HCT116 (cell line): ENCODE measurements at regions not wholly inside any gene's neighbourhood (a gene's known extent, or its start where the extent isn't known, plus 50 kb on each side); places are given as distances from the start of the nearest gene placed in this dataset.

Experiments used
- ATAC-seq: fragments of 200-7000 bp; cut with Tn5 transposase; 2 replicates; pipeline ENCODE4 v1.9.1; 2020; ENCODE audit warnings: mild to moderate bottlenecking, moderate library complexity
- BruUV-seq: library from RNA; stranded (reverse); fragments of 400-500 nt; replicated peaks from 2 replicates; lab custom pipeline; 2021; lab: Mats Ljungman, UMichigan
- CTCF ChIA-PET: fragments of 300-600 bp; sonication (Branson Sonifier 250); formaldehyde crosslinking; loops from one replicate; lab custom pipeline; 2021; ENCODE audit warnings: antibody characterized with exemption; lab: Charles Lee
- POLR2A ChIA-PET: fragments of 300-600, 350-600 bp; sonication (Branson Sonifier 250); formaldehyde crosslinking; loops from one replicate; lab custom pipeline; 2021; ENCODE audit warnings: antibody characterized with exemption; lab: Charles Lee
- RAD21 ChIA-PET, 2 experiments: fragments of 300-600 bp; sonication (Branson Sonifier 250); formaldehyde crosslinking; loops; one replicate each; lab custom pipeline; 2023; ENCODE audit warnings: low total read pairs in 2 of 2; ENCODE audit not compliant: uncharacterized antibody in 2 of 2, unreplicated experiment in 2 of 2, low non-redundant PET in 1 of 2; lab: Charles Lee
- DNase-seq: peaks from one replicate; pipeline ENCODE4 v3.0.0-alpha.2; 2010; ENCODE audit warnings: low read depth, low spot score
- H2AFZ ChIP-seq: fragments of 200-600 bp; shearing (Covaris generic), sonication (generic); 2 replicates; pipeline ENCODE4 v1.6.1; 2017; ENCODE audit warnings: low read depth, mixed run types, mixed read lengths, antibody characterized with exemption, low read length; ENCODE audit not compliant: poor library complexity, severe bottlenecking
- H3K27ac ChIP-seq: 2 replicates; pipeline ENCODE4 v1.5.1; 2012; ENCODE audit warnings: low read depth, low read length
- H3K27me3 ChIP-seq: fragments of 200-600 bp; sonication (generic); 2 replicates; pipeline ENCODE4 v1.6.1; 2016; ENCODE audit warnings: mixed run types, low read length, mixed read lengths; ENCODE audit not compliant: insufficient read depth
- H3K36me3 ChIP-seq, 2 experiments: fragments of 200-500 bp in 1 of 2; fragments of 200-600 bp in 1 of 2; sonication (Bioruptor generic) in 1 of 2; sonication (generic) in 1 of 2; 2 replicates each; pipeline versions ENCODE4 v1.5.1 to v1.6.1; 2014 to 2016; ENCODE audit warnings: low read length in 2 of 2, inconsistent platforms in 1 of 2, mixed read lengths in 1 of 2, mixed run types in 1 of 2; ENCODE audit not compliant: insufficient read depth in 2 of 2, control insufficient read depth in 1 of 2
- H3K4me1 ChIP-seq, 2 experiments: fragments of 200-600 bp in 1 of 2; sonication (generic) in 1 of 2; 2 replicates each; pipeline versions ENCODE4 v1.5.1 to v1.6.1; 2012 to 2017; ENCODE audit warnings: low read length in 2 of 2, inconsistent platforms in 1 of 2, mild to moderate bottlenecking in 1 of 2, mixed read lengths in 1 of 2, mixed run types in 1 of 2, moderate library complexity in 1 of 2; ENCODE audit not compliant: insufficient read depth in 2 of 2, control insufficient read depth in 1 of 2
- H3K4me2 ChIP-seq: fragments of 200-600 bp; sonication (generic); 2 replicates; pipeline ENCODE4 v1.6.1; 2017; ENCODE audit warnings: mixed run types, low read length, mixed read lengths
- H3K4me3 ChIP-seq, 2 experiments: fragments of 200-600 bp in 1 of 2; sonication (generic) in 1 of 2; replicated peaks in 1 of 2; 2 replicates each; pipeline ENCODE4 v1.5.1; 2011 to 2016; ENCODE audit warnings: low read length in 2 of 2, control low read depth in 1 of 2, low read depth in 1 of 2, mild to moderate bottlenecking in 1 of 2, mixed read lengths in 1 of 2, mixed run types in 1 of 2
- H3K79me2 ChIP-seq: fragments of 200-600 bp; sonication (generic); 2 replicates; pipeline ENCODE4 v1.6.1; 2017; ENCODE audit warnings: mild to moderate bottlenecking, mixed run types, low read length, moderate library complexity, mixed read lengths; ENCODE audit not compliant: insufficient read depth
- H3K9ac ChIP-seq: fragments of 200-600 bp; sonication (generic); 2 replicates; pipeline ENCODE4 v1.6.1; 2016; ENCODE audit warnings: low read length, mixed read lengths
- H3K9me2 ChIP-seq: fragments of 200-600 bp; sonication (generic), shearing (Covaris generic); 2 replicates; pipeline ENCODE4 v1.6.1; 2017; ENCODE audit warnings: mixed run types, mild to moderate bottlenecking, moderate library complexity; ENCODE audit not compliant: insufficient read depth
- H3K9me3 ChIP-seq, 2 experiments: fragments of 200-500 bp in 1 of 2; fragments of 200-600 bp in 1 of 2; sonication (Bioruptor generic) in 1 of 2; sonication (generic) in 1 of 2; 2 replicates each; pipeline ENCODE4 v1.6.1; 2014 to 2017; ENCODE audit warnings: low read length in 2 of 2, mixed read lengths in 2 of 2, inconsistent platforms in 1 of 2, low read depth in 1 of 2, mild to moderate bottlenecking in 1 of 2, mixed run types in 1 of 2, moderate library complexity in 1 of 2; ENCODE audit not compliant: control insufficient read depth in 1 of 2, insufficient read depth in 1 of 2
- H4K20me1 ChIP-seq: fragments of 200-600 bp; sonication (generic), shearing (Covaris generic); 2 replicates; pipeline ENCODE4 v1.6.1; 2017; ENCODE audit warnings: mixed run types, mild to moderate bottlenecking, moderate library complexity; ENCODE audit not compliant: insufficient read depth
- CBX3 ChIP-seq: IDR thresholded peaks from 2 replicates; pipeline ENCODE4 v1.6.1; 2012; ENCODE audit warnings: low read depth
- CEBPB ChIP-seq: IDR thresholded peaks from 2 replicates; pipeline ENCODE4 v1.6.1; 2012; ENCODE audit warnings: low read depth
- EGR1 ChIP-seq: IDR thresholded peaks from 2 replicates; pipeline ENCODE4 v1.6.1; 2012; ENCODE audit warnings: low read depth
- ELF1 ChIP-seq: IDR thresholded peaks from 2 replicates; pipeline ENCODE4 v1.6.1; 2012; ENCODE audit warnings: low read depth, borderline replicate concordance
- EZH2 ChIP-seq: fragments of 200-600 bp; sonication (generic); IDR thresholded peaks from 2 replicates; pipeline ENCODE4 v1.6.1; 2017; ENCODE audit warnings: antibody characterized with exemption, mixed run types
- EZH2phosphoT487 ChIP-seq: fragments of 200-600 bp; IDR thresholded peaks from 2 replicates; pipeline ENCODE4 v1.6.1; 2018; ENCODE audit warnings: antibody characterized with exemption, borderline replicate concordance
- JUND ChIP-seq: IDR thresholded peaks from 2 replicates; pipeline ENCODE4 v1.6.1; 2012
- POLR2A ChIP-seq: IDR thresholded peaks from 2 replicates; pipeline ENCODE4 v1.7.0; 2011; ENCODE audit warnings: borderline replicate concordance; ENCODE audit not compliant: insufficient read depth, insufficient read length; ENCODE audit errors: extremely low read depth
- POLR2AphosphoS5 ChIP-seq: IDR thresholded peaks from 2 replicates; pipeline ENCODE4 v1.6.1; 2011; ENCODE audit warnings: mild to moderate bottlenecking, low read depth, low read length, moderate library complexity
- RAD21 ChIP-seq: IDR thresholded peaks from 2 replicates; pipeline ENCODE4 v1.6.1; 2012; ENCODE audit warnings: low read depth, mild to moderate bottlenecking
- SIN3A ChIP-seq: IDR thresholded peaks from 2 replicates; pipeline ENCODE4 v1.6.1; 2012; ENCODE audit warnings: low read depth
- SP1 ChIP-seq: IDR thresholded peaks from 2 replicates; pipeline ENCODE4 v1.6.1; 2012; ENCODE audit warnings: low read depth
- SRF ChIP-seq: IDR thresholded peaks from 2 replicates; pipeline ENCODE4 v1.6.1; 2012; ENCODE audit warnings: low read depth
- TCF7L2 ChIP-seq: IDR thresholded peaks from 2 replicates; pipeline ENCODE4 v1.7.0; 2011; ENCODE audit warnings: borderline replicate concordance, inconsistent platforms; ENCODE audit not compliant: insufficient read depth, insufficient read length; ENCODE audit errors: extremely low read depth
- YY1 ChIP-seq: IDR thresholded peaks from 2 replicates; pipeline ENCODE4 v1.6.1; 2011; ENCODE audit warnings: low read length, low read depth, moderate library complexity, mild to moderate bottlenecking; ENCODE audit not compliant: insufficient replicate concordance; ENCODE audit errors: extremely low read depth
- ZFX ChIP-seq: fragments of 450-650 bp; IDR thresholded peaks from 2 replicates; pipeline ENCODE4 v1.6.1; 2017
- ZNF274 ChIP-seq: fragments of 200-500 bp; sonication (Bioruptor generic); IDR thresholded peaks from 2 replicates; pipeline ENCODE4 v1.6.1; 2014; ENCODE audit warnings: mild to moderate bottlenecking, low read depth, low read length, inconsistent platforms
- intact Hi-C: fragments of 100-400 bp; cut with micrococcal nuclease; formaldehyde crosslinking; loops from 2 replicates; pipeline ENCODE4 v1.10.0; 2022
- TF ChIP-seq, protein P1 (sequence below): IDR thresholded peaks from 2 replicates; pipeline ENCODE4 v1.6.1; 2012; ENCODE audit warnings: low read depth
- TF ChIP-seq, protein P2 (sequence below): IDR thresholded peaks from 2 replicates; pipeline ENCODE4 v1.6.1; 2012

DNA sequence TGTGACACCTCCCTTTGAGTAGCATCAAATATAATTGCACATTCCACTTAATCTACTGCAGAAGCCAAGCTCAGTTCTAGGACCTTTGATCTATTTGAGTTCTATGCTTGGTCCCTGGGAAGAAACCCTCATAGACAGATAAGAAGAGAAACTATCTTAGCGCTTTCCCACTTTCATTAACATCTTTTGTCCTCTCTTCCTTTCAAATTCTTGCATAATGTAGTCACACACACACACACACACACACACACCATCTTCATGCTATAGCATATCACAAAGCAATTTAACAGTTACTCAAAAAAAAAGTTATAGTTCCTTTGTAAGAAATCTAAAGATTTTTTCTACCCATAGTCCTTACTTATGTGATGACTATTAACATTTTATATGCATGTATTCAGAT is 735.9 kb upstream of the PCDH9 start (continued):
- no peak for TF ChIP-seq EZH2phosphoT487
- no peak for TF ChIP-seq SRF
- no peak for TF ChIP-seq POLR2A
- no peak for TF ChIP-seq CBX3
- TF ChIP-seq EZH2, result no peak
- TF ChIP-seq ZFX, result no peak
- no peak for TF ChIP-seq RAD21
- no peak for TF ChIP-seq YY1
- no peak for TF ChIP-seq ZNF274
- no peak for TF ChIP-seq SP1
- TF ChIP-seq ELF1, result no peak
- TF ChIP-seq POLR2AphosphoS5, result no peak
- TF ChIP-seq CEBPB, result no peak

DNA sequence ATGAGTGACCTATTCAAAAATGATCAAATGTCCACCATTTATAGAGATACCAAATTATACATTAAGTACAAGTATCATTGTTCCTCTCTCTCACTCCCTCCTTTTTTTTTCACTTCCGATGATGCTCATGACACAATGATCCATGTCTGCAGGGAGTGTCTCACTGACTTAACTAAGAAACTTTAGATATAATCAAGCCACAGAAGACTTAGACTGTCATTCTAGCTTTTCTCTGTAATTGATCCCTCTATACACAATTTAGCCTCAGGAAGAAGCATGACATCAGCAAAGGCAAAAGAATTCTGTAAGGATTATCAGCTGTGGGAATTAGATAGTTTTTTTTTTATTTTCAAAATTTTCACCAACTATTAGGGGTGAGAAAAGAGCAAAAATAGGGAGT is 734.9 kb upstream of the PCDH9 start:
- TF ChIP-seq RAD21 (no peak), SIN3A (no peak), JUND (no peak), CEBPB (no peak), EGR1 (no peak), TCF7L2 (no peak), SRF (no peak), POLR2AphosphoS5 (no peak), POLR2A (no peak), EZH2phosphoT487 (no peak)
- TF ChIP-seq, protein P1, sequence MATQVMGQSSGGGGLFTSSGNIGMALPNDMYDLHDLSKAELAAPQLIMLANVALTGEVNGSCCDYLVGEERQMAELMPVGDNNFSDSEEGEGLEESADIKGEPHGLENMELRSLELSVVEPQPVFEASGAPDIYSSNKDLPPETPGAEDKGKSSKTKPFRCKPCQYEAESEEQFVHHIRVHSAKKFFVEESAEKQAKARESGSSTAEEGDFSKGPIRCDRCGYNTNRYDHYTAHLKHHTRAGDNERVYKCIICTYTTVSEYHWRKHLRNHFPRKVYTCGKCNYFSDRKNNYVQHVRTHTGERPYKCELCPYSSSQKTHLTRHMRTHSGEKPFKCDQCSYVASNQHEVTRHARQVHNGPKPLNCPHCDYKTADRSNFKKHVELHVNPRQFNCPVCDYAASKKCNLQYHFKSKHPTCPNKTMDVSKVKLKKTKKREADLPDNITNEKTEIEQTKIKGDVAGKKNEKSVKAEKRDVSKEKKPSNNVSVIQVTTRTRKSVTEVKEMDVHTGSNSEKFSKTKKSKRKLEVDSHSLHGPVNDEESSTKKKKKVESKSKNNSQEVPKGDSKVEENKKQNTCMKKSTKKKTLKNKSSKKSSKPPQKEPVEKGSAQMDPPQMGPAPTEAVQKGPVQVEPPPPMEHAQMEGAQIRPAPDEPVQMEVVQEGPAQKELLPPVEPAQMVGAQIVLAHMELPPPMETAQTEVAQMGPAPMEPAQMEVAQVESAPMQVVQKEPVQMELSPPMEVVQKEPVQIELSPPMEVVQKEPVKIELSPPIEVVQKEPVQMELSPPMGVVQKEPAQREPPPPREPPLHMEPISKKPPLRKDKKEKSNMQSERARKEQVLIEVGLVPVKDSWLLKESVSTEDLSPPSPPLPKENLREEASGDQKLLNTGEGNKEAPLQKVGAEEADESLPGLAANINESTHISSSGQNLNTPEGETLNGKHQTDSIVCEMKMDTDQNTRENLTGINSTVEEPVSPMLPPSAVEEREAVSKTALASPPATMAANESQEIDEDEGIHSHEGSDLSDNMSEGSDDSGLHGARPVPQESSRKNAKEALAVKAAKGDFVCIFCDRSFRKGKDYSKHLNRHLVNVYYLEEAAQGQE, result no peak
- TF ChIP-seq, protein P2, sequence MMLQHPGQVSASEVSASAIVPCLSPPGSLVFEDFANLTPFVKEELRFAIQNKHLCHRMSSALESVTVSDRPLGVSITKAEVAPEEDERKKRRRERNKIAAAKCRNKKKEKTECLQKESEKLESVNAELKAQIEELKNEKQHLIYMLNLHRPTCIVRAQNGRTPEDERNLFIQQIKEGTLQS, result no peak
- CTCF ChIA-PET, result no interaction called here
- Histone ChIP-seq H3K9me2 (no peaks in the 10 kb centered on the region), H3K79me2 (no peaks in the 10 kb centered on the region), H3K27ac (no peak overlapping the region), H4K20me1 (no peaks in the 10 kb centered on the region), H3K4me1 (no peaks in the 10 kb centered on the region), H3K9me3 (no peaks in the 10 kb centered on the region), H3K9ac (no peak overlapping the region), H3K4me3 (no peak overlapping the region), H3K27me3 (no peaks in the 10 kb centered on the region), H3K36me3 (no peaks in the 10 kb centered on the region), H3K4me2 (no peak overlapping the region), H2AFZ (no peak overlapping the region)
- no peak for ATAC-seq
- intact Hi-C loops, result no loop called here
- RAD21 ChIA-PET, result no interaction called here
- POLR2A ChIA-PET, result no interaction called here
- no TSS peak for BruUV-seq
- no peak for DNase-seq
